GM23338 (cell line): ENCODE measurements at regions not wholly inside any gene's neighbourhood (a gene's known extent, or its start where the extent isn't known, plus 50 kb on each side); places are given as distances from the start of the nearest gene placed in this dataset.
"Not testable (repeated sequence)": the region's sequence is repeated elsewhere in the genome, so short reads cannot be mapped to it uniquely, and the experiment has no call there.

Source experiments
- ATAC-seq: fragments of 200-7000 bp; cut with Tn5 transposase; 3 replicates; pipeline ENCODE4 v1.9.1; 2020
- DNase-seq: peaks from one replicate; pipeline ENCODE4 v3.0.0-alpha.2; 2015; ENCODE audit warnings: low spot score
- H2AFZ ChIP-seq: fragments of 200-600 bp; sonication (generic); 2 replicates; pipeline ENCODE4 v1.8.0; 2016; ENCODE audit warnings: antibody characterized with exemption, mild to moderate bottlenecking, moderate library complexity
- H3F3A ChIP-seq: fragments of 200-600 bp; sonication (generic); replicated peaks from 2 replicates; pipeline ENCODE4 v1.8.0; 2017; ENCODE audit warnings: antibody characterized with exemption, mixed run types, low read depth
- H3K27ac ChIP-seq: fragments of 200-600 bp; sonication (generic); 2 replicates; pipeline ENCODE4 v1.6.1; 2016; ENCODE audit warnings: low read depth
- H3K27me3 ChIP-seq: fragments of 200-600 bp; sonication (generic); 2 replicates; pipeline ENCODE4 v1.8.0; 2016; ENCODE audit warnings: mild to moderate bottlenecking, mixed run types, moderate library complexity; ENCODE audit not compliant: insufficient read depth
- H3K36me3 ChIP-seq: fragments of 200-600 bp; sonication (generic); 2 replicates; pipeline ENCODE4 v1.8.0; 2016; ENCODE audit warnings: mild to moderate bottlenecking; ENCODE audit not compliant: insufficient read depth
- H3K4me1 ChIP-seq: fragments of 200-600 bp; sonication (generic); 2 replicates; pipeline ENCODE4 v1.8.0; 2016; ENCODE audit warnings: mild to moderate bottlenecking, moderate library complexity; ENCODE audit not compliant: insufficient read depth
- H3K4me2 ChIP-seq: fragments of 200-600 bp; sonication (generic); 2 replicates; pipeline ENCODE4 v1.7.1; 2017; ENCODE audit warnings: mixed run types
- H3K4me3 ChIP-seq: fragments of 200-600 bp; sonication (generic); 2 replicates; pipeline ENCODE4 v1.6.1; 2016; ENCODE audit warnings: mixed run types
- H3K79me2 ChIP-seq: fragments of 200-600 bp; sonication (generic); replicated peaks from 2 replicates; pipeline ENCODE4 v1.8.0; 2017; ENCODE audit warnings: mild to moderate bottlenecking; ENCODE audit not compliant: insufficient read depth
- H3K9me2 ChIP-seq: fragments of 200-600 bp; sonication (generic); 2 replicates; pipeline ENCODE4 v1.8.0; 2017; ENCODE audit not compliant: insufficient read depth
- H4K20me1 ChIP-seq: fragments of 200-600 bp; sonication (generic); replicated peaks from 2 replicates; pipeline ENCODE4 v1.8.0; 2017; ENCODE audit warnings: mild to moderate bottlenecking; ENCODE audit not compliant: insufficient read depth
- H3K27ac Mint-ChIP-seq: 2 replicates; pipeline ENCODE4 v1.8.0; 2020; ENCODE audit warnings: inconsistent platforms, mild to moderate bottlenecking, moderate library complexity, mixed read lengths
- H3K27me3 Mint-ChIP-seq: 3 replicates; pipeline ENCODE4 v1.8.0; 2022; ENCODE audit warnings: low read depth, mild to moderate bottlenecking, moderate library complexity, mixed read lengths, inconsistent platforms; ENCODE audit not compliant: insufficient read depth, poor library complexity
- H3K36me3 Mint-ChIP-seq: 3 replicates; pipeline ENCODE4 v1.8.0; 2021; ENCODE audit warnings: low read depth, mild to moderate bottlenecking, inconsistent platforms, moderate library complexity, mixed read lengths
- H3K4me1 Mint-ChIP-seq: 3 replicates; pipeline ENCODE4 v1.8.0; 2020; ENCODE audit warnings: mild to moderate bottlenecking, inconsistent platforms, mixed read lengths
- H3K4me3 Mint-ChIP-seq: 3 replicates; pipeline ENCODE4 v1.8.0; 2021; ENCODE audit warnings: moderate library complexity, mild to moderate bottlenecking, inconsistent platforms, mixed read lengths
- H3K9me3 Mint-ChIP-seq: 3 replicates; pipeline ENCODE4 v1.8.0; 2020; ENCODE audit warnings: moderate library complexity, mild to moderate bottlenecking, inconsistent platforms, mixed read lengths
- CREB1 ChIP-seq: fragments of 250-450 bp; sonication (Bioruptor Pico); IDR thresholded peaks from 2 replicates; pipeline ENCODE4 v1.5.0; 2020; ENCODE audit warnings: low read depth, mild to moderate bottlenecking, moderate library complexity
- EZH2 ChIP-seq: fragments of 200-600 bp; sonication (generic); IDR thresholded peaks from one replicate; pipeline ENCODE4 v1.8.0; 2017; ENCODE audit warnings: antibody characterized with exemption, mild to moderate bottlenecking, low read depth; ENCODE audit not compliant: unreplicated experiment
- EZH2phosphoT487 ChIP-seq: fragments of 200-600 bp; sonication (generic); IDR thresholded peaks from one replicate; pipeline ENCODE4 v1.8.1; 2018; ENCODE audit warnings: antibody characterized with exemption; ENCODE audit not compliant: unreplicated experiment
- JUNB ChIP-seq: IDR thresholded peaks from one replicate; pipeline ENCODE4 v1.6.1; 2016; ENCODE audit warnings: antibody characterized with exemption; ENCODE audit not compliant: unreplicated experiment
- NANOG ChIP-seq: IDR thresholded peaks from 2 replicates; pipeline ENCODE4 v1.6.1; 2016; ENCODE audit warnings: antibody characterized with exemption, borderline replicate concordance
- POLR2AphosphoS5 ChIP-seq: IDR thresholded peaks from 2 replicates; pipeline ENCODE4 v1.6.1; 2016; ENCODE audit warnings: antibody characterized with exemption, low read depth
- STAT1 ChIP-seq: IDR thresholded peaks from one replicate; pipeline ENCODE4 v1.6.1; 2016; ENCODE audit warnings: antibody characterized with exemption; ENCODE audit not compliant: unreplicated experiment
- ZNF114 ChIP-seq: fragments of 250-450 bp; sonication (Bioruptor Pico); IDR thresholded peaks from 2 replicates; pipeline ENCODE4 v1.5.0; 2020; ENCODE audit warnings: mild to moderate bottlenecking, moderate library complexity
- ZNF331 ChIP-seq: fragments of 250-450 bp; sonication (Bioruptor Pico); IDR thresholded peaks from 2 replicates; pipeline ENCODE4 v1.5.0; 2020; ENCODE audit warnings: low read depth, mild to moderate bottlenecking, moderate library complexity
- TF ChIP-seq, protein P1 (sequence below): IDR thresholded peaks from 2 replicates; pipeline ENCODE4 v1.6.1; 2016; ENCODE audit warnings: antibody characterized with exemption
- TF ChIP-seq, protein P2 (sequence below): IDR thresholded peaks from one replicate; pipeline ENCODE4 v1.6.1; 2018; ENCODE audit warnings: antibody characterized with exemption; ENCODE audit not compliant: unreplicated experiment

DNA sequence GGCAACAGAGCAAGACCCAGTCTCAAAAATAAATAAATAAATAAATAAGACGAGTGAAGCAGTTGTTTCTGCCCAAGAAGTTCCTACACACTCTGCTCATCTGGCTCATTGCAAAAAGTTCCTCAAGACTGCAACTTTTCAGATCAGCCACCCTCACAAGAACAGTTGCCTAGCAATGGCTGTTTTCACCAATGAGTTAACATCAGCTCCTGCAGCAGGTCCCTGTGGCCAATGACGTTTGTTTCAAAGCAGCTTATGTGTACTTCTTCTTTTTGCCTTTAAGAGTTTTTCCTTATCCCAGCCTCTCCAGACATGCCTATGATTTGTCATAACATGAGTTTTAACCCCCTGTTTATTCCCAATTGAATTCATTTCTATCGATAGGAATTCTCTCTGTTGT lies 118.4 kb upstream of the SPRED1 start (continued):
- TF ChIP-seq NANOG = no peak
- TF ChIP-seq EZH2 = no peak
- no peak for TF ChIP-seq ZNF114
- no peak for TF ChIP-seq CREB1
- no peak for TF ChIP-seq EZH2phosphoT487
- no peak for TF ChIP-seq JUNB
- TF ChIP-seq POLR2AphosphoS5 = no peak
- TF ChIP-seq, protein P1, sequence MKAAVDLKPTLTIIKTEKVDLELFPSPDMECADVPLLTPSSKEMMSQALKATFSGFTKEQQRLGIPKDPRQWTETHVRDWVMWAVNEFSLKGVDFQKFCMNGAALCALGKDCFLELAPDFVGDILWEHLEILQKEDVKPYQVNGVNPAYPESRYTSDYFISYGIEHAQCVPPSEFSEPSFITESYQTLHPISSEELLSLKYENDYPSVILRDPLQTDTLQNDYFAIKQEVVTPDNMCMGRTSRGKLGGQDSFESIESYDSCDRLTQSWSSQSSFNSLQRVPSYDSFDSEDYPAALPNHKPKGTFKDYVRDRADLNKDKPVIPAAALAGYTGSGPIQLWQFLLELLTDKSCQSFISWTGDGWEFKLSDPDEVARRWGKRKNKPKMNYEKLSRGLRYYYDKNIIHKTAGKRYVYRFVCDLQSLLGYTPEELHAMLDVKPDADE = no peak

DNA sequence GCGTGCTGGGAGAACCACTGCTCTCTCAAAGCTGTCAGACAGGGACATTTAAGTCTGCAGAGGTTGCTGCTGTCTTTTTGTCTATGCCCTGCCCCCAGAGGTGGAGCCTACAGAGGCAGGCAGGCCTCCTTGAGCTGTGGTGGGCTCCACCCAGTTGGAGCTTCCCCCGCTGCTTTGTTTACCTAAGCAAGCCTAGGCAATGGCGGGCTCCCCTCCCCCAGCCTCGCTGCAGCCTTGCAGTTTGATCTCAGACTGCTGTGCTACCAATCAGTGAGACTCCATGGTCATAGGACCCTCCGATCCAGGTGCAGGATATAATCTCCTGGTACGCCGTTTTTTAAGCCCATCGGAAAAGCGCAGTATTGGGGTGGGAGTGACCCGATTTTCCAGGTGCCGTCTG lies 110.4 kb upstream of the SPRED1 start:
- H3K4me2 ChIP-seq, H3K36me3 Mint-ChIP-seq, H3K27me3 Mint-ChIP-seq, H3K4me3 Mint-ChIP-seq, H2AFZ ChIP-seq, H3F3A ChIP-seq, H3K27ac Mint-ChIP-seq, H3K27ac ChIP-seq, H4K20me1 ChIP-seq, H3K79me2 ChIP-seq, H3K4me1 ChIP-seq, H3K4me3 ChIP-seq, ATAC-seq, H3K9me2 ChIP-seq, DNase-seq, H3K4me1 Mint-ChIP-seq, H3K27me3 ChIP-seq, H3K36me3 ChIP-seq: not testable (repeated sequence)
- H3K9me3 Mint-ChIP-seq = peaks cover 17% of the 10 kb centered on the region

DNA sequence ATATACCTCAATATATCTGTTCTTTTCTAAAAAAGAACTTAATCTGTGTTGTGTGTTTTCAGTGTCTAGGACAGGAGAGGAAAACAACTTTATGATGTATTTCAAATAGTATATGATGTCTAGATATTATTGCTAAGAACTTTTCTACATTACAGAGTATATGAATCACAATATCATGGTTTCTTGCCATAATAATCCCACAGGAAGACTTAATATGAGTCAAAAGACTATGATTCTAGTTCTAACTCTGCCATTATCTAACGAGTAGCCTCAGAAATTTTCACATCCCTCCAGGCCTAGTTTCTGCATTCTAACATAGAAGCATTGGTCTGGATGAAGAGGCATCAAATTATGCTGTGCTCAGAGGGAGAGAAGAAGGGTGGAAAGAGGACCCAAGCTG lies 107.7 kb upstream of the SPRED1 start:
- Mint-ChIP-seq H3K27me3 (peaks cover 3% of the 10 kb centered on the region), H3K27ac (no peak overlapping the region), H3K4me1 (peaks cover 2% of the 10 kb centered on the region), H3K36me3 (peaks cover 7% of the 10 kb centered on the region), H3K4me3 (no peak overlapping the region), H3K9me3 (peaks cover 17% of the 10 kb centered on the region)
- Histone ChIP-seq H3K4me3 (no peak overlapping the region), H3K36me3 (peaks cover 5% of the 10 kb centered on the region; the same call in 1 of the 2 replicates), H3K9me2 (no peaks in the 10 kb centered on the region), H3K4me1 (no peaks in the 10 kb centered on the region), H3K27ac (no peak overlapping the region), H3K79me2 (no peaks in the 10 kb centered on the region), H3F3A (no peaks in the 10 kb centered on the region), H3K4me2 (no peak overlapping the region), H2AFZ (no peak overlapping the region; the same call in 1 of the 2 replicates), H3K27me3 (no peaks in the 10 kb centered on the region), H4K20me1 (no peaks in the 10 kb centered on the region)
- ATAC-seq (no peak), DNase-seq (no peak)
- TF ChIP-seq EZH2phosphoT487 = no peak
- no peak for TF ChIP-seq EZH2
- no peak for TF ChIP-seq JUNB
- no peak for TF ChIP-seq CREB1
- no peak for TF ChIP-seq ZNF331 (CRISPR knock-in tag)
- no peak for TF ChIP-seq POLR2AphosphoS5
- TF ChIP-seq STAT1 = no peak
- TF ChIP-seq, protein P2, sequence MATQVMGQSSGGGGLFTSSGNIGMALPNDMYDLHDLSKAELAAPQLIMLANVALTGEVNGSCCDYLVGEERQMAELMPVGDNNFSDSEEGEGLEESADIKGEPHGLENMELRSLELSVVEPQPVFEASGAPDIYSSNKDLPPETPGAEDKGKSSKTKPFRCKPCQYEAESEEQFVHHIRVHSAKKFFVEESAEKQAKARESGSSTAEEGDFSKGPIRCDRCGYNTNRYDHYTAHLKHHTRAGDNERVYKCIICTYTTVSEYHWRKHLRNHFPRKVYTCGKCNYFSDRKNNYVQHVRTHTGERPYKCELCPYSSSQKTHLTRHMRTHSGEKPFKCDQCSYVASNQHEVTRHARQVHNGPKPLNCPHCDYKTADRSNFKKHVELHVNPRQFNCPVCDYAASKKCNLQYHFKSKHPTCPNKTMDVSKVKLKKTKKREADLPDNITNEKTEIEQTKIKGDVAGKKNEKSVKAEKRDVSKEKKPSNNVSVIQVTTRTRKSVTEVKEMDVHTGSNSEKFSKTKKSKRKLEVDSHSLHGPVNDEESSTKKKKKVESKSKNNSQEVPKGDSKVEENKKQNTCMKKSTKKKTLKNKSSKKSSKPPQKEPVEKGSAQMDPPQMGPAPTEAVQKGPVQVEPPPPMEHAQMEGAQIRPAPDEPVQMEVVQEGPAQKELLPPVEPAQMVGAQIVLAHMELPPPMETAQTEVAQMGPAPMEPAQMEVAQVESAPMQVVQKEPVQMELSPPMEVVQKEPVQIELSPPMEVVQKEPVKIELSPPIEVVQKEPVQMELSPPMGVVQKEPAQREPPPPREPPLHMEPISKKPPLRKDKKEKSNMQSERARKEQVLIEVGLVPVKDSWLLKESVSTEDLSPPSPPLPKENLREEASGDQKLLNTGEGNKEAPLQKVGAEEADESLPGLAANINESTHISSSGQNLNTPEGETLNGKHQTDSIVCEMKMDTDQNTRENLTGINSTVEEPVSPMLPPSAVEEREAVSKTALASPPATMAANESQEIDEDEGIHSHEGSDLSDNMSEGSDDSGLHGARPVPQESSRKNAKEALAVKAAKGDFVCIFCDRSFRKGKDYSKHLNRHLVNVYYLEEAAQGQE = no peak
